ENCODE measurements at regions not wholly inside any gene's neighbourhood (a gene's known extent, or its start where the extent isn't known, plus 50 kb on each side); places are given as distances from the start of the nearest gene placed in this dataset.

DNA sequence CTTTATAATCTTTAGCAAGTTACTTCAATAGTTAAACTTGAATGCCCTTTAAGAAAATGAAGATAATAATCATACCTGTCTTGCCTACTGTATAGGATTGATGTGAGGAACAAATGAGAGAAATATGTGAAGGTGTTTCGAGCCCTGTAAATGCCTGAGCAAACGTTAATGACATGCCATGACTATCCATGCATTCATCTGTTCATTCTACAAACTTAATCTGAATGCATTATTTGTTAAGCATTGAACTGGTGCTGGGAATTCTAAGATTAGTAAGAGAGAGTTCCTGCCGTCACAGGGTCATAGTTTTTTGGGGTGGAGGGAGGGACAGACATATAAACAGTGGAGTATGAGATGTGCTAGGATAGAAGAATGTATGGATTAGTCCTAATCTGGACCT, 111.5 kb upstream of the PRICKLE1 start:
- intact Hi-C loops (cut with DNase I; ENCODE audit: low total_unique reads) = no loop called here
- TF ChIP-seq, protein P1, sequence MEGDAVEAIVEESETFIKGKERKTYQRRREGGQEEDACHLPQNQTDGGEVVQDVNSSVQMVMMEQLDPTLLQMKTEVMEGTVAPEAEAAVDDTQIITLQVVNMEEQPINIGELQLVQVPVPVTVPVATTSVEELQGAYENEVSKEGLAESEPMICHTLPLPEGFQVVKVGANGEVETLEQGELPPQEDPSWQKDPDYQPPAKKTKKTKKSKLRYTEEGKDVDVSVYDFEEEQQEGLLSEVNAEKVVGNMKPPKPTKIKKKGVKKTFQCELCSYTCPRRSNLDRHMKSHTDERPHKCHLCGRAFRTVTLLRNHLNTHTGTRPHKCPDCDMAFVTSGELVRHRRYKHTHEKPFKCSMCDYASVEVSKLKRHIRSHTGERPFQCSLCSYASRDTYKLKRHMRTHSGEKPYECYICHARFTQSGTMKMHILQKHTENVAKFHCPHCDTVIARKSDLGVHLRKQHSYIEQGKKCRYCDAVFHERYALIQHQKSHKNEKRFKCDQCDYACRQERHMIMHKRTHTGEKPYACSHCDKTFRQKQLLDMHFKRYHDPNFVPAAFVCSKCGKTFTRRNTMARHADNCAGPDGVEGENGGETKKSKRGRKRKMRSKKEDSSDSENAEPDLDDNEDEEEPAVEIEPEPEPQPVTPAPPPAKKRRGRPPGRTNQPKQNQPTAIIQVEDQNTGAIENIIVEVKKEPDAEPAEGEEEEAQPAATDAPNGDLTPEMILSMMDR (IDR thresholded peaks at IDR 0.05) = no peak
- no peak for TF ChIP-seq POLR2A (IDR thresholded peaks at IDR 0.05)
- no peak overlapping the region for H3K4me3 ChIP-seq (ENCODE audit: low read depth, poor library complexity, severe bottlenecking)
- WGBS, 2 donors = 76 to 77% methylated on average over 3 of the region's 3 CpGs
- no peak for DNase-seq (ENCODE audit: low spot score in 2 of 2)

DNA sequence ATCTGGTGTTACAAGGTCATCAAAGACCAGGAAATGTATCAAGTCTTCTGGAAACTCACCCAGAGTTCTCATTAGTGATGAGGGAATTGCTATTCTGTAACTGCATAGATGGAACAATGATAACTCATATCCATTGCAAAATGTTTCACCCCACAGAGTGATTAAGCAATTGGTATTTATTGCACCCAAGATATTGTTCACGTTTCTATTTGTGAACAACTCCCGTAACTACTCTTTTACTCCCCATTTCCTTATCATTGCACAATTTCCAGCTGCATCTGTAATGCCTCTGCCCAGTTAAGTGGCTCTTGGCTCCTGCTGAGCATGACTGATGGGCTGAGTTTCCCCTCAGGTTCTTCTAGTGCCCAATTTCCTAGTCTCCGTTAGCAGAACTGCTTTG, 108.7 kb upstream of the PRICKLE1 start:
- intact Hi-C loops (cut with DNase I; ENCODE audit: low total_unique reads) = no loop called here
- no peak overlapping the region for H3K4me3 ChIP-seq (ENCODE audit: low read depth, poor library complexity, severe bottlenecking)
- no peak for TF ChIP-seq POLR2A (IDR thresholded peaks at IDR 0.05)
- TF ChIP-seq, protein P1 (IDR thresholded peaks at IDR 0.05) = no peak
- WGBS, 2 donors = 46 to 55% methylated on average over 3 of the region's 3 CpGs
- DNase-seq (ENCODE audit: low spot score in 2 of 2) = peak in 1 of 2 donors; percentile 37

DNA sequence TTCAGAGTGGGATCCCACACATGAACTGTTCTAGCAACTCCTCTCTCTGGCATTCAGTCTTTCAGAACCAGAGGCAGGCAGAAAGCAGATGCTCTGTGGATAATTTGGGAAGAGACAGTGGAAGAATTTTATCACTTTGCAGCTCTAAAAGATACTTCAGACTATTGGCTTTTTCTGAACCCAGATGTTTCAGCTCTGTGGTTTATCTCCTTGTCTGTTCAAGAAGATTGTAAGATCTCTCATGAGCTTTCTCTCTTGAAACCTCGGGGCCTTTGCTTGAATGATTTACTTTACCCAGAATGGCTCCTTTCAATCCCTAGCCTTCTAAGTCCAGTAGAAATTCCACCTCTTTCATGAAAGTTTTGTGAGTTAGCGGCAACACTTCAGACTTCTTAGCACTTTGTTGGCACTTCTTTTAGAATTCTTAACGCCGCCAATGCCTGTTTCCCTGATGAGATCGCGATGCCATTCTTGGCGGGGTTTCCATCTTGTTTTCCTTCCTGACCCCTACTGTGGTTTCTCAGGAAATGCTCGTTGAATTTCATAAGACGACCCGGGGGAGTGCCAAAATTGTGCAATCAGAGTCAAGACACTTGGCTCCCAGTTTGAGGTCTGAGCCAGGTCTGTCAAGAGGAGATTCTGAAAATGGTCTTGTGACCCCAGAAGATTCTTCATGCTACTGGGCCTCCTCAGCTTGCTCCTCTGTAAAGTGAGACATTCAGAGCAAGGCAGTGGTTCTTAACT, 107.0 kb upstream of the PRICKLE1 start:
- no peak for TF ChIP-seq POLR2A (IDR thresholded peaks at IDR 0.05)
- intact Hi-C loops (cut with DNase I; ENCODE audit: low total_unique reads) = no loop called here
- H3K4me3 ChIP-seq (ENCODE audit: low read depth, poor library complexity, severe bottlenecking) = no peak overlapping the region
- WGBS, 2 donors = 40 to 43% methylated on average over 10 of the region's 10 CpGs
- peak; percentile 83 to 97 for DNase-seq (ENCODE audit: low spot score in 2 of 2)

DNA sequence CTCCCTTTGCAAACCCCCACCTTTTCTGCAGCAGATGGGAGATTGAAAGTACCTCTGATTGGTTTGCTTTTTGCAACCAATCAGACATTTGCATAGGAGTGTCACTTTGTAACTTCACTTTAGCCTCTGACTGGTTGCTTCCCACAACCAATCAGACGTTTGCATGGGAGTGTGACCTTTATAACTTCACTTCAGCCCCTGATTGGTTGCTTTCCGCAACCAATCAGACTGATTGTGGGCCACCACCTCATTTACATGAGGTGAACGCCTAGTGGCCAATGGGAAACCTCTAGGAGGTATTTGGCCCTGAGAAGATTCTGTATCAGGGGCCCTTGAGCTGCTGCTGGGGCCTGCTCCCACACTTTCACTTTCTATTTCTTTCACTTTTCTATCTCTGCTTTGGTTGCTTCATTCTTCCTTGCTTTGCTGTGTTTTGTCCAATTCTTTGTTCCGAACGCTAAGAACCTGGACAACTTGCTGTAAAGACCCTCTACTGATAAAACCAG, 106.0 kb upstream of the PRICKLE1 start:
- WGBS, 2 donors = 93 to 96% methylated on average over 5 of the region's 5 CpGs
- TF ChIP-seq, protein P1 (IDR thresholded peaks at IDR 0.05) = no peak
- TF ChIP-seq POLR2A (IDR thresholded peaks at IDR 0.05) = no peak
- DNase-seq (ENCODE audit: low spot score in 2 of 2) = no peak
- intact Hi-C loops (cut with DNase I; ENCODE audit: low total_unique reads) = no loop called here
- no peak overlapping the region for H3K4me3 ChIP-seq (ENCODE audit: low read depth, poor library complexity, severe bottlenecking)

DNA sequence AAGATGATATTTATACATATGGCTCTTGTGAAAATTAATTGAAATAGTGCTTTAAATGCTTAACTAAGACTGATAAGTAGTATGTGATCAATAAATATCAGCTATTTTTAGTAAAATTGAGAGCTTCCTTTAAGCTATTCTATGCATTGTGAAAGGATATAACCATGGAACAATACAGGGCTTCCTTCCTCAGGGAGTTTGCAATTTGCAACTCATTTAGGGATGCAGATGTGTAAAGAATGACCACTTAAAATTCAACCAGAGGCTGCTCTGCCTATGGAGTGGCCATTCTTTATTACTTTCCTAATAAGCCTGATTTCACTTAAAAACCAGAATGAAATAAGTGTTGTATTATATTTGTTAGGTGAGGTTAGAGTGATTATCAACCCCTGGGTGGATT, 103.2 kb upstream of the PRICKLE1 start:
- TF ChIP-seq, protein P1 (IDR thresholded peaks at IDR 0.05) = no peak
- TF ChIP-seq POLR2A (IDR thresholded peaks at IDR 0.05) = no peak
- intact Hi-C loops (cut with DNase I; ENCODE audit: low total_unique reads) = no loop called here
- no peak for DNase-seq (ENCODE audit: low spot score in 2 of 2)
- no peak overlapping the region for H3K4me3 ChIP-seq (ENCODE audit: low read depth, poor library complexity, severe bottlenecking)

DNA sequence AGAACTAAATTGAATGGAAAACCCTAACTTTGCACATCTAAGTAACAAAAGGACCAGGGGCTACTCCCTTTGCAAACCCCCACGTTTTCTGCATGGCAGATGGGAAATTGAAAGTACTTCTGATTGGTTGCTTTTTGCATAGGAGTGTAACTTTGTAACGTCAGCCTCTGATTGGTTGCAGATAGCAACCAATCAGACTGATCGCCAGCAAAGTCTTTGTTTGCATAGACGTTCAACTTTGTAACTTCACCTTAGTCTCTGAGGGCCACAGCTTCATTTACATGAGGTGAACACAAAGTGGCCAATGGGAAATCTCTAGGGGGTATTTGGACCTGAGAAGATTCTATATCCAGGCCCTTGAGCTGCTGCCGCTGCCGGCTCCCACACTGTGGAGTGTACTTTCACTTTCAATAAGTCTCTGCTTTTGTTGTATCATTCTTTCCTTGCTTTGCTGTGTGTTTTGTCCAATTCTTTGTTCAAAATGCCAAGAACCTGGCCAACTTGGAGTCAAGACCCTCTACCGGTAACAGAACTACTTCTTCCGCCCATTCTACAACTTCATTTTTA, 102.5 kb upstream of the PRICKLE1 start:
- TF ChIP-seq, protein P1 (IDR thresholded peaks at IDR 0.05) = no peak
- DNase-seq (ENCODE audit: low spot score in 2 of 2) = no peak
- H3K4me3 ChIP-seq (ENCODE audit: low read depth, poor library complexity, severe bottlenecking) = no peak overlapping the region
- WGBS, 2 donors = 82 to 89% methylated on average over 8 of the region's 8 CpGs
- intact Hi-C loops (cut with DNase I; ENCODE audit: low total_unique reads) = no loop called here
